ENCODE measurements at regions not wholly inside any gene's neighbourhood (a gene's known extent, or its start where the extent isn't known, plus 50 kb on each side); places are given as distances from the start of the nearest gene placed in this dataset.

DNA sequence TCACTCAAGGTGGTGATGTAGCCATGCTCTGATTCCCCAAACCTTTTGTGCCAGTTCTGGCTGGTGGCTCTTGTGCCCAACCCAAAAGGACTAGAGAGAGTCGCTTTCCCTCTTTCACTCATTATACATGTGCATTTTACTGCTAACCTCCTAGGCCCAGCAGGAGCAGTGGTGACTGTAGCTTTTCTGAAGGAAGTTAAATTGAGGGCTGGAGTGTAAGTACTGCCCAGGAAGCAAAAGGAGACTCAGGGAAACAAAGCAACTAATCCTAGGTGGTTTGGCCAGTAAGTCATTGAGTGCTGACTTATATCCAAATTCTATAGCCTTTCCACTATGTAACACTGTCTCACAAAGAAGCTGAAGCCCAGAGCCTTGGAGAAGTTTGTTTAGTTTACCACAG lies 194.4 kb upstream of the ZNF462 start:
- TF ChIP-seq, protein P1, sequence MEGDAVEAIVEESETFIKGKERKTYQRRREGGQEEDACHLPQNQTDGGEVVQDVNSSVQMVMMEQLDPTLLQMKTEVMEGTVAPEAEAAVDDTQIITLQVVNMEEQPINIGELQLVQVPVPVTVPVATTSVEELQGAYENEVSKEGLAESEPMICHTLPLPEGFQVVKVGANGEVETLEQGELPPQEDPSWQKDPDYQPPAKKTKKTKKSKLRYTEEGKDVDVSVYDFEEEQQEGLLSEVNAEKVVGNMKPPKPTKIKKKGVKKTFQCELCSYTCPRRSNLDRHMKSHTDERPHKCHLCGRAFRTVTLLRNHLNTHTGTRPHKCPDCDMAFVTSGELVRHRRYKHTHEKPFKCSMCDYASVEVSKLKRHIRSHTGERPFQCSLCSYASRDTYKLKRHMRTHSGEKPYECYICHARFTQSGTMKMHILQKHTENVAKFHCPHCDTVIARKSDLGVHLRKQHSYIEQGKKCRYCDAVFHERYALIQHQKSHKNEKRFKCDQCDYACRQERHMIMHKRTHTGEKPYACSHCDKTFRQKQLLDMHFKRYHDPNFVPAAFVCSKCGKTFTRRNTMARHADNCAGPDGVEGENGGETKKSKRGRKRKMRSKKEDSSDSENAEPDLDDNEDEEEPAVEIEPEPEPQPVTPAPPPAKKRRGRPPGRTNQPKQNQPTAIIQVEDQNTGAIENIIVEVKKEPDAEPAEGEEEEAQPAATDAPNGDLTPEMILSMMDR (IDR thresholded peaks at IDR 0.05): no peak
- TF ChIP-seq GTF2I (CRISPR knock-in tag; conservative IDR thresholded peaks at IDR 0.05): no peak
- no peak for TF ChIP-seq SP1 (CRISPR knock-in tag; conservative IDR thresholded peaks at IDR 0.05)
- no peak for TF ChIP-seq JUN (CRISPR knock-in tag; IDR thresholded peaks at IDR 0.05)

Data from WTC11 (cell line).